WERI-Rb-1 (cell line): ENCODE measurements at regions not wholly inside any gene's neighbourhood (a gene's known extent, or its start where the extent isn't known, plus 50 kb on each side); places are given as distances from the start of the nearest gene placed in this dataset.
"Not testable (repeated sequence)": the region's sequence is repeated elsewhere in the genome, so short reads cannot be mapped to it uniquely, and the experiment has no call there.

Experiments used
- DNase-seq: peaks from one replicate; pipeline ENCODE4 v3.0.0-alpha.2; 2020
- H3K27ac ChIP-seq: fragments of 250-450 bp; sonication (Bioruptor Pico); 2 replicates; pipeline ENCODE4 v1.5.1; 2020; ENCODE audit warnings: mild to moderate bottlenecking, moderate library complexity
- H3K27me3 ChIP-seq: fragments of 250-450 bp; sonication (Bioruptor Pico); 2 replicates; pipeline ENCODE4 v1.5.1; 2021; ENCODE audit warnings: mild to moderate bottlenecking, low read depth, moderate library complexity; ENCODE audit not compliant: insufficient read depth, severe bottlenecking
- H3K36me3 ChIP-seq: fragments of 250-450 bp; sonication (Bioruptor Pico); 2 replicates; pipeline ENCODE4 v1.5.1; 2020; ENCODE audit warnings: mild to moderate bottlenecking, moderate library complexity
- H3K4me3 ChIP-seq: 2 replicates; pipeline ENCODE4 v1.5.1; 2011; ENCODE audit warnings: low read depth, mild to moderate bottlenecking, control low read depth, low read length
- H3K9me3 ChIP-seq: fragments of 250-450 bp; sonication (Bioruptor Pico); 2 replicates; pipeline ENCODE4 v1.5.1; 2021; ENCODE audit warnings: mild to moderate bottlenecking, moderate library complexity; ENCODE audit not compliant: severe bottlenecking
- CTCF ChIP-seq: IDR thresholded peaks from 2 replicates; pipeline ENCODE4 v1.5.1; 2011; ENCODE audit warnings: low read depth, mild to moderate bottlenecking, control low read depth, inconsistent platforms, low read length

- no peaks in the 10 kb centered on the region for H3K9me3 ChIP-seq
- no peak for TF ChIP-seq CTCF
- no peak for DNase-seq
- no peaks in the 10 kb centered on the region for H3K27me3 ChIP-seq
- no peak overlapping the region for H3K27ac ChIP-seq
- no peaks in the 10 kb centered on the region for H3K36me3 ChIP-seq
- H3K4me3 ChIP-seq: no peak overlapping the region
Observed at GRCh38 chr14:56002876-56003625, 115.2 kb upstream of the PELI2 start.

GRCh38 chr14:56004323-56004722, 113.9 kb upstream of the PELI2 start:
- H3K9me3 ChIP-seq: no peaks in the 10 kb centered on the region
- H3K27me3 ChIP-seq: no peaks in the 10 kb centered on the region
- H3K27ac ChIP-seq: no peak overlapping the region
- DNase-seq: no peak
- no peaks in the 10 kb centered on the region for H3K36me3 ChIP-seq
- no peak for TF ChIP-seq CTCF
- no peak overlapping the region for H3K4me3 ChIP-seq

- H3K4me3 ChIP-seq: no peak overlapping the region
- no peak for TF ChIP-seq CTCF
- no peaks in the 10 kb centered on the region for H3K27me3 ChIP-seq
- no peak for DNase-seq
- no peaks in the 10 kb centered on the region for H3K36me3 ChIP-seq
- no peaks in the 10 kb centered on the region for H3K9me3 ChIP-seq
- H3K27ac ChIP-seq: no peak overlapping the region
Observed at GRCh38 chr14:56004786-56005185, 113.4 kb upstream of the PELI2 start.

- H3K9me3 ChIP-seq: no peaks in the 10 kb centered on the region
- no peak for DNase-seq
- no peaks in the 10 kb centered on the region for H3K36me3 ChIP-seq
- no peak for TF ChIP-seq CTCF
- no peaks in the 10 kb centered on the region for H3K27me3 ChIP-seq
- no peak overlapping the region for H3K4me3 ChIP-seq
- no peak overlapping the region for H3K27ac ChIP-seq
Observed at GRCh38 chr14:56005191-56006053, 112.8 kb upstream of the PELI2 start.

GRCh38 chr14:56007491-56007890, 110.7 kb upstream of the PELI2 start:
- not testable (repeated sequence) for H3K36me3 ChIP-seq, H3K27me3 ChIP-seq, DNase-seq, H3K9me3 ChIP-seq, H3K4me3 ChIP-seq, H3K27ac ChIP-seq

- no peaks in the 10 kb centered on the region for H3K36me3 ChIP-seq
- H3K27me3 ChIP-seq: no peaks in the 10 kb centered on the region
- no peak for TF ChIP-seq CTCF
- no peaks in the 10 kb centered on the region for H3K9me3 ChIP-seq
- no peak overlapping the region for H3K27ac ChIP-seq
- no peak overlapping the region for H3K4me3 ChIP-seq
- DNase-seq: no peak
Observed at GRCh38 chr14:56008150-56008549, 110.1 kb upstream of the PELI2 start.

- H3K36me3 ChIP-seq, H3K9me3 ChIP-seq, H3K4me3 ChIP-seq, H3K27ac ChIP-seq, DNase-seq, H3K27me3 ChIP-seq: not testable (repeated sequence)
Observed at GRCh38 chr14:56008661-56009060, 109.5 kb upstream of the PELI2 start.
